NCI-H446 treated with DMSO at 0.1 percent for 48 hours (cell line): ENCODE measurements at regions not wholly inside any gene's neighbourhood (a gene's known extent, or its start where the extent isn't known, plus 50 kb on each side); places are given as distances from the start of the nearest gene placed in this dataset.

Source experiments
- DNase-seq: peaks from one replicate; lab custom pipeline; 2025; lab: John Stamatoyannopoulos, UW

GRCh38 chr13:21757763-21758162, 86.9 kb downstream of the FGF9 start:
- no peak for DNase-seq

- DNase-seq = no peak
Observed at GRCh38 chr13:21758441-21758840, 87.6 kb downstream of the FGF9 start.

- DNase-seq = no peak
Observed at GRCh38 chr13:21759463-21759862, 88.6 kb downstream of the FGF9 start.

GRCh38 chr13:21759911-21760310, 89.0 kb downstream of the FGF9 start:
- DNase-seq = no peak

GRCh38 chr13:21761770-21762169, 90.9 kb downstream of the FGF9 start:
- DNase-seq = no peak

GRCh38 chr13:21762512-21762911, 91.6 kb downstream of the FGF9 start:
- no peak for DNase-seq

GRCh38 chr13:21767032-21767431, 96.2 kb downstream of the FGF9 start:
- DNase-seq = no peak

GRCh38 chr13:21771075-21771474, 100.2 kb downstream of the FGF9 start:
- no peak for DNase-seq

GRCh38 chr13:21777166-21777565, 106.3 kb downstream of the FGF9 start:
- no peak for DNase-seq

GRCh38 chr13:21777813-21778212, 106.9 kb downstream of the FGF9 start:
- DNase-seq = no peak

GRCh38 chr13:21782736-21783135, 111.9 kb downstream of the FGF9 start:
- DNase-seq = no peak

GRCh38 chr13:21785990-21786389, 115.1 kb downstream of the FGF9 start:
- DNase-seq = no peak

GRCh38 chr13:21796066-21796465, 125.2 kb downstream of the FGF9 start:
- DNase-seq = no peak

GRCh38 chr13:21796775-21797514, 126.1 kb downstream of the FGF9 start:
- no peak for DNase-seq

- no peak for DNase-seq
Observed at GRCh38 chr13:21797736-21798135, 126.9 kb downstream of the FGF9 start.

- no peak for DNase-seq
Observed at GRCh38 chr13:21798181-21798580, 127.3 kb downstream of the FGF9 start.

GRCh38 chr13:21799671-21800070, 128.8 kb downstream of the FGF9 start:
- DNase-seq = no peak

- DNase-seq = no peak
Observed at GRCh38 chr13:21800837-21801616, 130.2 kb downstream of the FGF9 start.

- no peak for DNase-seq
Observed at GRCh38 chr13:21805733-21806132, 134.9 kb downstream of the FGF9 start.

- DNase-seq = peak; percentile 15
Observed at GRCh38 chr13:21812192-21812626, 141.3 kb downstream of the FGF9 start.

- no peak for DNase-seq
Observed at GRCh38 chr13:21813110-21813509, 142.2 kb downstream of the FGF9 start.

GRCh38 chr13:21813844-21814243, 143.0 kb downstream of the FGF9 start:
- no peak for DNase-seq

- DNase-seq = no peak
Observed at GRCh38 chr13:21814604-21815003, 143.7 kb downstream of the FGF9 start.
